Peyer's patch (tissue), 4 donors: ENCODE measurements at regions not wholly inside any gene's neighbourhood (a gene's known extent, or its start where the extent isn't known, plus 50 kb on each side); places are given as distances from the start of the nearest gene placed in this dataset.

Source experiments
- CTCF ChIP-seq, 6 experiments: fragments of 450-650 bp in 4 of 6; fragments of 200-600 bp in 2 of 6; sonication (generic) in 1 of 6; IDR thresholded peaks; one replicate each; pipeline ENCODE4 v1.5.1; 2017 to 2019; ENCODE audit warnings: antibody characterized with exemption in 6 of 6, mild to moderate bottlenecking in 3 of 6, moderate library complexity in 1 of 6
- POLR2A ChIP-seq, 2 donors: fragments of 450-650 bp; IDR thresholded peaks; one replicate each; pipeline ENCODE4 v1.5.1; 2017; ENCODE audit warnings: antibody characterized with exemption in 2 of 2, mild to moderate bottlenecking in 2 of 2, moderate library complexity in 2 of 2

GRCh38 chr2:15115776-15116175, 445.4 kb downstream of the NBAS start:
- TF ChIP-seq POLR2A (IDR thresholded peaks at IDR 0.05) (no peak), CTCF (IDR thresholded peaks at IDR 0.05) (no peak)
